Rectal smooth muscle tissue (tissue), 1 donor: ENCODE measurements at regions not wholly inside any gene's neighbourhood (a gene's known extent, or its start where the extent isn't known, plus 50 kb on each side); places are given as distances from the start of the nearest gene placed in this dataset.

Source experiments
- H3K27ac ChIP-seq: one replicate; pipeline ENCODE4 v1.7.0; 2013; ENCODE audit warnings: low read depth, low read length, inconsistent platforms
- H3K27me3 ChIP-seq: one replicate; pipeline ENCODE4 v1.7.0; 2013; ENCODE audit warnings: low read length; ENCODE audit not compliant: control insufficient read depth, insufficient read depth
- H3K36me3 ChIP-seq: one replicate; pipeline ENCODE4 v1.7.0; 2013; ENCODE audit warnings: low read length; ENCODE audit not compliant: control insufficient read depth, insufficient read depth
- H3K4me1 ChIP-seq: one replicate; pipeline ENCODE4 v1.7.0; 2013; ENCODE audit warnings: low read length; ENCODE audit not compliant: control insufficient read depth, insufficient read depth
- H3K4me3 ChIP-seq: one replicate; pipeline ENCODE4 v1.7.0; 2013; ENCODE audit warnings: low read length
- H3K9ac ChIP-seq: one replicate; pipeline ENCODE4 v1.7.0; 2013; ENCODE audit warnings: low read length

DNA sequence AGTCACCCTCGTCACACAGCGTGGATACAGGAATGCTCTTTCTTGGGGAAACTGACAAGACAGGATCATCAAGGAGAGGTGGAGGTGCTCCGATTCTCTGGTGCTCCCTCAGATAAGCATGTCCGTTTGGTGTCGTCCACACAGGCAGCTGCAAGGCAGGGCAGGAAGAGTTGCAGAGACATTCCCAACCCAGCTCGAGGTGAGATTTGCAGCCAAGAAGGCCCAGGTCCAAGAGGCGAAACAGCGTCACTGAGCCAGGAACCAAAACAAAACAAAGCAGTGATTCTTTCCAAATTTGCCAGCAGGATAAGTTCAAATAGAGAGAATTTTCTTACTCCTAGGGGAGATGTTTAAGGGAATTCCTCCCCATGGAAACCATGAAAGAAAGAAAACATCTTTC, 386.5 kb upstream of the PFKP start:
- Histone ChIP-seq H3K4me1 (no peaks in the 10 kb centered on the region), H3K4me3 (no peak overlapping the region)

GRCh38 chr10:2679646-2680045, 387.7 kb upstream of the PFKP start:
- no peak overlapping the region for H3K4me3 ChIP-seq
- H3K27ac ChIP-seq, result no peak overlapping the region
- no peaks in the 10 kb centered on the region for H3K4me1 ChIP-seq
- no peak overlapping the region for H3K9ac ChIP-seq
- H3K36me3 ChIP-seq, result no peaks in the 10 kb centered on the region
- H3K27me3 ChIP-seq, result no peaks in the 10 kb centered on the region

More for the DNA sequence above, 386.5 kb upstream of the PFKP start:
- H3K9ac ChIP-seq, result no peak overlapping the region
- H3K36me3 ChIP-seq, result no peaks in the 10 kb centered on the region
- H3K27ac ChIP-seq, result no peak overlapping the region
- no peaks in the 10 kb centered on the region for H3K27me3 ChIP-seq

DNA sequence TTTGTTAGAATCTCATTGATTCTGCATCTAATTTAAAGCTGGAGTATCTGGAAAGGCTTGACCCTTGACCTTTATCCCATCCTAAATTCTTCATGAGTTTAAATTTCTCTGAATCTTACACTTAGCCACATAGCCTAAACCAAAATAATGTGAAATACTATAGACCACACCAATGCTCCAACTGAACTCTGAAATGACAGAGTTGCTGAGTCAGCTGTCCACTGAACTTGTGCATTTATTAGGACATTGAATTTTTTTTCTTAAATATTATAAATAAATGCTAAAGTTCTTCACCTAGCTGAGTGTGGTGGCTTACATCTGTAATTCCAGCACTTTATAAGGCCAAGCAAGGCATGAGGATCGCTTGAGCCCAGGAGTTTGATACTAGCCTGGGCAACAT, 390.9 kb upstream of the PFKP start:
- Histone ChIP-seq H3K4me1 (no peaks in the 10 kb centered on the region), H3K27me3 (no peaks in the 10 kb centered on the region), H3K4me3 (no peak overlapping the region), H3K36me3 (no peaks in the 10 kb centered on the region), H3K9ac (no peak overlapping the region), H3K27ac (no peak overlapping the region)

DNA sequence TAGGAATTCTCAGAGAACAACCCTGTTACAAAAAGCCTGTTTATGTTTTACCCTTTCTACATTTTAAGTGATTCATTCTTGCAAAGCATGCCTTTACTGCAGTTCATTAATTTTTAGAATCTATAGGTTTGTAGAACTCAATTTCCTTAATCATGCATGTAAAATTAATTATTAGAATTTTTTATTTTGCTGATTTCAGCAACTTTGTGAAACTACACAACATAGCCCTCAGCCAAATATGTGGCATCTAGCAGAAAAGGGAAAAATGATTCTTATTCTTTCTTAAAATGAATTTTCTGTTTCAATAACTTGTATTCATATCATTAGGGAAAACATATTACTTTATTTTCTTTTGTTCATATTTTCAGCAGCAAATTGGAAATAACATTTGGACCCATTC, 392.9 kb upstream of the PFKP start:
- Histone ChIP-seq H3K36me3 (no peaks in the 10 kb centered on the region), H3K4me1 (no peaks in the 10 kb centered on the region), H3K9ac (no peak overlapping the region), H3K27me3 (no peaks in the 10 kb centered on the region), H3K4me3 (no peak overlapping the region), H3K27ac (no peak overlapping the region)

- no peak overlapping the region for H3K9ac ChIP-seq
- no peaks in the 10 kb centered on the region for H3K27me3 ChIP-seq
- no peaks in the 10 kb centered on the region for H3K36me3 ChIP-seq
- H3K4me3 ChIP-seq, result no peak overlapping the region
- H3K4me1 ChIP-seq, result no peaks in the 10 kb centered on the region
- H3K27ac ChIP-seq, result no peak overlapping the region
These were observed 396.5 kb upstream of the PFKP start for GRCh38 chr10:2670864-2671263.

DNA sequence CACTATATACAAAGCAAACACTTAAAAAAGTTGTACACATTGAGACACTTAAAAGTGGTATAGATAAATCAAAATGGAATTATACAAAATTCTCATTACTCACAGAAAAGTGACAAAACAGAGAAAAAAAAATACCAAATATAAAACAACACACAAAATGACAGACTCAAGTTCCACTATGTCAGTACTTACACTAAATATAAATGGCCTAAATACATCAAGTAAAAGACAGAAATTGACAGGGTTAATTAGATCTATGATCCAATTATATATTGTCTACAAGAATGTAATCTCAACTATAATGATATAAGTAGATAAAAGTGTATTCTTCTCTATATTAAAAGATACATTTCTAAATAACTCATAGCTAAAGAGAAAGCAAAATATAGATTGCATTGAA, 401.6 kb upstream of the PFKP start:
- Histone ChIP-seq H3K4me3 (no peak overlapping the region), H3K27ac (no peak overlapping the region), H3K27me3 (no peaks in the 10 kb centered on the region), H3K4me1 (no peaks in the 10 kb centered on the region), H3K9ac (no peak overlapping the region), H3K36me3 (no peaks in the 10 kb centered on the region)

GRCh38 chr10:2660276-2660675, 407.1 kb upstream of the PFKP start:
- Histone ChIP-seq H3K36me3 (no peaks in the 10 kb centered on the region), H3K4me3 (no peak overlapping the region), H3K4me1 (no peaks in the 10 kb centered on the region), H3K9ac (no peak overlapping the region), H3K27me3 (no peaks in the 10 kb centered on the region), H3K27ac (no peak overlapping the region)

DNA sequence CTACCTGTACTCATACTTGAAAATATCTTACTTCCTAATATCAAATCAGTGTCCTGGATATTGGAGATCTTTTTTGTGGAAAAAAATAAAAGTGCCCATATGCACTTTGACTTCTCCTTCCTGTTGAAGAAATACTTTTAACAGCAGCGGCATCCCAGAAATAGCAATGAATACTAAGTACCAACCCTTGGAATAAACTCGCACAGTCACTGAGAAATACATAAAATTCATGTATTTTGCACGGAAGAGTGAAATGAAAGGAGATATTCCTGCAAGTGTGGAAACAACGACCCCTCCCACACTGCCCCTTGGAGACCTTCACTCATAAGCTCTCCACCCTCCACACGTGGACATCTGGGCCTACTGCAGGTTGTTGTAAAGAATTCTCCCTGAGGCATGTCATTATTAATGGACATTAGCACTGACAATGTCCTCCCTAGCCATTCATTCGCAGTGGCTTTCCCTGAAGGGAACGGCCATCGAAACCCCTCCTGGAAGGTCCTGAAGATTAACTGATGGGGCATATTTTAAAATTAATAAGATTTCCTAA, 407.6 kb upstream of the PFKP start:
- H3K4me3 ChIP-seq, result no peak overlapping the region
- no peaks in the 10 kb centered on the region for H3K4me1 ChIP-seq
- H3K36me3 ChIP-seq, result no peaks in the 10 kb centered on the region
- H3K27ac ChIP-seq, result no peak overlapping the region
- no peak overlapping the region for H3K9ac ChIP-seq
- H3K27me3 ChIP-seq, result no peaks in the 10 kb centered on the region

- H3K4me1 ChIP-seq, result no peaks in the 10 kb centered on the region
- no peaks in the 10 kb centered on the region for H3K36me3 ChIP-seq
- no peak overlapping the region for H3K27ac ChIP-seq
- H3K27me3 ChIP-seq, result no peaks in the 10 kb centered on the region
- H3K9ac ChIP-seq, result no peak overlapping the region
- H3K4me3 ChIP-seq, result no peak overlapping the region
These were observed 408.6 kb upstream of the PFKP start for GRCh38 chr10:2658780-2659179.

- Histone ChIP-seq H3K27me3 (no peaks in the 10 kb centered on the region), H3K9ac (no peak overlapping the region), H3K27ac (no peak overlapping the region), H3K4me3 (no peak overlapping the region), H3K4me1 (no peaks in the 10 kb centered on the region), H3K36me3 (no peaks in the 10 kb centered on the region)
These were observed 417.0 kb upstream of the PFKP start for GRCh38 chr10:2650328-2650727.

- Histone ChIP-seq H3K27ac (no peak overlapping the region), H3K9ac (no peak overlapping the region), H3K36me3 (no peaks in the 10 kb centered on the region), H3K27me3 (no peaks in the 10 kb centered on the region), H3K4me1 (no peaks in the 10 kb centered on the region), H3K4me3 (no peak overlapping the region)
These were observed 426.3 kb upstream of the PFKP start for GRCh38 chr10:2641028-2641427.

DNA sequence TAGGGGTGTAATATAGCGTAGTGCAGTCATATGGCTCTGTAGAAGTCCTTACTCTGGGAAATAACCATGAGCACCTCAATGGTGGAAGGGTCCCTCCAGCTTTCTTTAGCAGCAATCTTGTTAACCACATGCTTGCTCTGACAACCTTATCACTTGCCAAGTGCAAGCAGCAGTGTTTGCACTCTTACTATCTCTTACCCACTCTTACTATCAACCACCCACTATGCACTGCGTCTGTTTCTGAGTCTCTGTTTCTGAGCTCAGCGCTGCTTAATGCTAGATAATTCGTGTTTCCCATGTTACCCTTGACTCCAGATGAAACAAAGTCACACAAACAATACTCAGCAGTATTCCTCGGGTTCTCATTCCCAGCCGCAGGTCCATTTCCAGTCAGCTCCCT, 433.7 kb upstream of the PFKP start:
- Histone ChIP-seq H3K27me3 (no peaks in the 10 kb centered on the region), H3K36me3 (no peaks in the 10 kb centered on the region), H3K4me3 (no peak overlapping the region), H3K4me1 (no peaks in the 10 kb centered on the region), H3K27ac (no peak overlapping the region), H3K9ac (no peak overlapping the region)

- Histone ChIP-seq H3K27me3 (no peaks in the 10 kb centered on the region), H3K4me1 (no peaks in the 10 kb centered on the region), H3K9ac (no peak overlapping the region), H3K36me3 (no peaks in the 10 kb centered on the region), H3K27ac (no peak overlapping the region), H3K4me3 (no peak overlapping the region)
These were observed 435.7 kb upstream of the PFKP start for GRCh38 chr10:2631557-2632205.
